ENCODE measurements at regions not wholly inside any gene's neighbourhood (a gene's known extent, or its start where the extent isn't known, plus 50 kb on each side); places are given as distances from the start of the nearest gene placed in this dataset.

- no peaks in the 10 kb centered on the region for H3K4me1 ChIP-seq
- H3K4me3 ChIP-seq: no peak overlapping the region
- no peak for DNase-seq
- H3K27me3 ChIP-seq: no peaks in the 10 kb centered on the region
- H3K27ac ChIP-seq: no peak overlapping the region
- TF ChIP-seq CTCF (IDR thresholded peaks at IDR 0.05): no peak
- no peak for TF ChIP-seq POLR2A (IDR thresholded peaks at IDR 0.05)
- H3K9me3 ChIP-seq: peaks cover 0 to 4% (median 0%) of the 10 kb centered on the region in 4 donors
- no peaks in the 10 kb centered on the region for H3K36me3 ChIP-seq
Measured at GRCh38 chr3:643376-643775, 446.8 kb downstream of the CHL1 start.

- Histone ChIP-seq H3K9me3 (no peaks in the 10 kb centered on the region), H3K36me3 (no peaks in the 10 kb centered on the region), H3K4me3 (no peak overlapping the region), H3K27me3 (no peaks in the 10 kb centered on the region), H3K27ac (no peak overlapping the region), H3K4me1 (no peaks in the 10 kb centered on the region)
- DNase-seq: no peak
- TF ChIP-seq POLR2A (IDR thresholded peaks at IDR 0.05) (no peak), CTCF (IDR thresholded peaks at IDR 0.05) (no peak)
Measured at GRCh38 chr3:655824-656223, 437.0 kb upstream of the CNTN6 start.

GRCh38 chr3:661356-661755 is 431.5 kb upstream of the CNTN6 start:
- Histone ChIP-seq H3K27me3 (no peaks in the 10 kb centered on the region), H3K9me3 (no peaks in the 10 kb centered on the region)
- TF ChIP-seq CTCF (IDR thresholded peaks at IDR 0.05) (no peak), POLR2A (IDR thresholded peaks at IDR 0.05) (no peak)

GRCh38 chr3:674116-674515 is 418.7 kb upstream of the CNTN6 start:
- no peak for TF ChIP-seq CTCF (IDR thresholded peaks at IDR 0.05)
- no peak for TF ChIP-seq POLR2A (IDR thresholded peaks at IDR 0.05)
- Histone ChIP-seq H3K27ac (no peak overlapping the region), H3K4me1 (no peaks in the 10 kb centered on the region), H3K4me3 (no peak overlapping the region), H3K36me3 (no peaks in the 10 kb centered on the region), H3K9me3 (no peaks in the 10 kb centered on the region), H3K27me3 (no peaks in the 10 kb centered on the region)
- no peak for DNase-seq

More at GRCh38 chr3:661356-661755, 431.5 kb upstream of the CNTN6 start:
- Histone ChIP-seq H3K36me3 (no peaks in the 10 kb centered on the region), H3K27ac (no peak overlapping the region), H3K4me3 (no peak overlapping the region), H3K4me1 (no peaks in the 10 kb centered on the region)
- DNase-seq: no peak

GRCh38 chr3:675846-676245 is 417.0 kb upstream of the CNTN6 start:
- H3K9me3 ChIP-seq: no peaks in the 10 kb centered on the region
- H3K4me3 ChIP-seq: no peak overlapping the region
- H3K4me1 ChIP-seq: no peaks in the 10 kb centered on the region
- H3K36me3 ChIP-seq: no peaks in the 10 kb centered on the region
- DNase-seq: no peak
- no peak overlapping the region for H3K27ac ChIP-seq
- no peak for TF ChIP-seq CTCF (IDR thresholded peaks at IDR 0.05)
- no peak for TF ChIP-seq POLR2A (IDR thresholded peaks at IDR 0.05)
- H3K27me3 ChIP-seq: no peaks in the 10 kb centered on the region

GRCh38 chr3:683770-684169 is 409.1 kb upstream of the CNTN6 start:
- no peak overlapping the region for H3K4me3 ChIP-seq
- no peak overlapping the region for H3K27ac ChIP-seq
- H3K4me1 ChIP-seq: no peaks in the 10 kb centered on the region
- H3K36me3 ChIP-seq: no peaks in the 10 kb centered on the region
- H3K9me3 ChIP-seq: no peaks in the 10 kb centered on the region
- H3K27me3 ChIP-seq: no peaks in the 10 kb centered on the region
- DNase-seq: no peak
- TF ChIP-seq POLR2A (IDR thresholded peaks at IDR 0.05): no peak
- TF ChIP-seq CTCF (IDR thresholded peaks at IDR 0.05): no peak
